ENCODE measurements at regions not wholly inside any gene's neighbourhood (a gene's known extent, or its start where the extent isn't known, plus 50 kb on each side); places are given as distances from the start of the nearest gene placed in this dataset.

DNA sequence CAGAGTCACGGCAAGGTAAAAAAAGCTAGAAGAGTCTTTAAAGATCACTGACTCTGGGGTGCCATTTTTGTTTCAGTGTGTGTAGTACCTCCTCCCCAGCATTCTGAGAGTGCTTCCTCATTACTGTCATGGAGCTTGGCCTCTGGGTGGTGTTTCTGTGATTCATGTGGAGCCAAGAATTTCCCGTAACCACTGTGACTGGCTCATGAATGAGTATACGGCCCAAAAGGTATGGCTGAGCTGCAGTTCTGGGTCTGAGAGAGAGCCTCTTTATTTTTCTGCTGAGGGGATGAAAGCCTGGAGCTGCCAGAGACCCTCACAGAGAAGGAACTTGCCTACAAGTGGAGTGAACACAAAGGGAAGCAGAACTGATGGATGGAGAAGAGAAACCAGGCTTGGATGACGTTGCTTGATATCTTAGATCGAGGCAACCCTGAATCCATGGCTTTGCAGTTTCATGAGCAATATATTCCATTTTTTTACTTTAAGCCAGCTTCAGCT, 85.6 kb downstream of the PTTG1 start:
- TF ChIP-seq, protein P1, sequence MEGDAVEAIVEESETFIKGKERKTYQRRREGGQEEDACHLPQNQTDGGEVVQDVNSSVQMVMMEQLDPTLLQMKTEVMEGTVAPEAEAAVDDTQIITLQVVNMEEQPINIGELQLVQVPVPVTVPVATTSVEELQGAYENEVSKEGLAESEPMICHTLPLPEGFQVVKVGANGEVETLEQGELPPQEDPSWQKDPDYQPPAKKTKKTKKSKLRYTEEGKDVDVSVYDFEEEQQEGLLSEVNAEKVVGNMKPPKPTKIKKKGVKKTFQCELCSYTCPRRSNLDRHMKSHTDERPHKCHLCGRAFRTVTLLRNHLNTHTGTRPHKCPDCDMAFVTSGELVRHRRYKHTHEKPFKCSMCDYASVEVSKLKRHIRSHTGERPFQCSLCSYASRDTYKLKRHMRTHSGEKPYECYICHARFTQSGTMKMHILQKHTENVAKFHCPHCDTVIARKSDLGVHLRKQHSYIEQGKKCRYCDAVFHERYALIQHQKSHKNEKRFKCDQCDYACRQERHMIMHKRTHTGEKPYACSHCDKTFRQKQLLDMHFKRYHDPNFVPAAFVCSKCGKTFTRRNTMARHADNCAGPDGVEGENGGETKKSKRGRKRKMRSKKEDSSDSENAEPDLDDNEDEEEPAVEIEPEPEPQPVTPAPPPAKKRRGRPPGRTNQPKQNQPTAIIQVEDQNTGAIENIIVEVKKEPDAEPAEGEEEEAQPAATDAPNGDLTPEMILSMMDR (IDR thresholded peaks at IDR 0.05) = no peak
- TF ChIP-seq SP1 (CRISPR knock-in tag; conservative IDR thresholded peaks at IDR 0.05) (no peak), ZNF138 (CRISPR knock-in tag; conservative IDR thresholded peaks at IDR 0.05) (no peak), KAT7 (CRISPR knock-in tag; IDR thresholded peaks at IDR 0.05; ENCODE audit: borderline replicate concordance) (no peak)
